ENCODE measurements at regions not wholly inside any gene's neighbourhood (a gene's known extent, or its start where the extent isn't known, plus 50 kb on each side); places are given as distances from the start of the nearest gene placed in this dataset.

DNA sequence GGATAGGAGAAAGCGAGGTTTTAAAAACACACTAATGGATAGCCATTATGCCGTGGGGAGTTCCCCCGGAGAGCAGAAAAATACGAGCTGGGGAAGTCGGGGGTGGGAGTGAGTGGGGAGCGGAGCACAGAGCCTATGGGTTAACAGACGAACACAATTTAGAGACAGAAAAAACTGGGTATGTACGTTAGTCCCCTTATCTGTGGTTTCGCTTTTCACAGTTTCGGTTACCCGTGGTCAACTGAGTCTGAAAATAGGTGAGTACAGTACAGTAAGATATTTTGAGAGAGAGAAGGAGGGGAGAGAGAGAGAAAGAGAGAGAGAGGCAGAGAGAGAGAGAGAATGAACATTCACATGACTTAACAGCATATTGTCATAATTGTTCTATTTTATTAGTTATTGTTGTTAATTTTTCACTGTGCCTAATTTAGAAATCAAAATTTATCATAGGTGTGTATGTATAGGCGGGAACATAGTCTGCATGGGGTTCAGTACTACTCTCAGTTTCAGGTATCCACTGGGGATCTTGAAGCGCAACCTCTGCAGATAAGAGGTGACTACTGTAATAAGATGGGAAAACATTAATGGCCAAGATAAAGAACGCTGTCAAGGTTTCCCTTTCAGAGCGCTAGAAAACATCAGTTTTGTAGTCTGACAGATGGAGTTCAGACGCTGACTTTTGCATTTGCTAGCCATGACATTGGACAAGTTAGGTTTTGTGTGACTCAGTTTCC lies 125.6 kb upstream of the LMO4 start:
- DNase-seq (ENCODE audit: low read depth, low spot score): no peak
- Histone ChIP-seq H2AFZ (ENCODE audit: low read depth, low read length) (no peak overlapping the region), H3K4me3 (replicated peaks in 1 of 3; ENCODE audit: insufficient read depth in 1 of 3, low read depth in 1 of 3, low read length in 3 of 3) (no peak overlapping the region), H3K27me3 (ENCODE audit: control insufficient read depth in 2 of 2, insufficient read depth in 2 of 2, low read length in 2 of 2) (no peaks in the 10 kb centered on the region), H3K9me1 (replicated peaks; ENCODE audit: control insufficient read depth, extremely low read depth, insufficient read depth, low read length) (no peaks in the 10 kb centered on the region), H3K4me1 (ENCODE audit: control insufficient read depth, extremely low read depth, insufficient read depth, low read length) (no peaks in the 10 kb centered on the region), H3K4me2 (ENCODE audit: insufficient read depth, low read length) (no peak overlapping the region), H3K9ac (replicated peaks; ENCODE audit: extremely low read depth, insufficient read depth, low read length) (no peak overlapping the region), H3K27ac (ENCODE audit: insufficient read depth, low read depth, low read length) (no peak overlapping the region), H3K9me3 (replicated peaks; ENCODE audit: control insufficient read depth, insufficient read depth, low read length) (no peaks in the 10 kb centered on the region), H4K20me1 (replicated peaks; ENCODE audit: control insufficient read depth, extremely low read depth, insufficient read depth, low read length) (no peaks in the 10 kb centered on the region), H3K79me2 (ENCODE audit: control insufficient read depth, insufficient read depth, low read length) (no peaks in the 10 kb centered on the region), H3K36me3 (ENCODE audit: control insufficient read depth in 2 of 2, extremely low read depth in 1 of 2, insufficient read depth in 2 of 2, low read length in 2 of 2) (no peaks in the 10 kb centered on the region)
- dilution Hi-C loops (cut with MboI; ENCODE audit: extremely low pct_ligation_motif_present, low sequenced_read_pairs) (no loop called here), intact Hi-C loops (cut with micrococcal nuclease) (no loop called here)
- BruUV-seq (replicated peaks): no TSS peak
- CTCF ChIA-PET: no interaction called here
- FAIRE-seq: no peak
- no peak for TF ChIP-seq JUN (IDR thresholded peaks at IDR 0.05; ENCODE audit: borderline replicate concordance, insufficient read depth, insufficient read length, low read depth)
- TF ChIP-seq EZH2 (IDR thresholded peaks at IDR 0.05; ENCODE audit: borderline replicate concordance, low read depth, low read length, severe bottlenecking): no peak
- TF ChIP-seq MYC (IDR thresholded peaks at IDR 0.05; ENCODE audit: low read depth, low read length): no peak
- no peak for TF ChIP-seq GATA2 (IDR thresholded peaks at IDR 0.05; ENCODE audit: insufficient read depth, insufficient read length, low read depth, low read length)
- TF ChIP-seq CTCF (IDR thresholded peaks at IDR 0.05; ENCODE audit: extremely low read depth in 1 of 2, insufficient read depth in 1 of 2, low read depth in 1 of 2, low read length in 2 of 2): no peak
- no peak for TF ChIP-seq POLR2A (IDR thresholded peaks at IDR 0.05; ENCODE audit: low read depth, low read length)
- TF ChIP-seq, protein P1, sequence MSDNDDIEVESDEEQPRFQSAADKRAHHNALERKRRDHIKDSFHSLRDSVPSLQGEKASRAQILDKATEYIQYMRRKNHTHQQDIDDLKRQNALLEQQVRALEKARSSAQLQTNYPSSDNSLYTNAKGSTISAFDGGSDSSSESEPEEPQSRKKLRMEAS (IDR thresholded peaks at IDR 0.05; ENCODE audit: insufficient read depth, insufficient read length): no peak
- no peak for TF ChIP-seq POLR2AphosphoS5 (IDR thresholded peaks at IDR 0.05; ENCODE audit: insufficient read depth, low read depth, low read length)
- no peak for TF ChIP-seq FOS (IDR thresholded peaks at IDR 0.05; ENCODE audit: borderline replicate concordance, insufficient read depth, low read length)
- POLR2A ChIA-PET: no interaction called here
